ENCODE measurements at regions not wholly inside any gene's neighbourhood (a gene's known extent, or its start where the extent isn't known, plus 50 kb on each side); places are given as distances from the start of the nearest gene placed in this dataset.

- Mint-ChIP-seq H3K27ac (no peak overlapping the region), H3K9me3 (no peaks in the 10 kb centered on the region), H3K36me3 (ENCODE audit: low read depth) (no peaks in the 10 kb centered on the region), H3K4me1 (peaks cover 29% of the 10 kb centered on the region), H3K27me3 (ENCODE audit: insufficient read depth) (peaks cover 60% of the 10 kb centered on the region), H3K4me3 (no peak overlapping the region)
- no peaks in the 10 kb centered on the region for H3K4me1 ChIP-seq (ENCODE audit: control insufficient read depth, insufficient read depth, low read length)
- peaks cover 6% of the 10 kb centered on the region for H3K9me3 ChIP-seq (ENCODE audit: control insufficient read depth, low read length)
- H3K9ac ChIP-seq (ENCODE audit: extremely low read depth, low read length, poor library complexity, severe bottlenecking), result no peak overlapping the region
- DNase-seq, result no peak
- no peaks in the 10 kb centered on the region for H3K36me3 ChIP-seq (ENCODE audit: control insufficient read depth, insufficient read depth, low read length)
- H3K4me3 ChIP-seq (ENCODE audit: low read length), result no peak overlapping the region
- H3K27ac ChIP-seq (ENCODE audit: low read depth, low read length), result no peak overlapping the region
- 20% methylated on average over 1 of the region's 1 CpG; no CpG with 5 or more reads in 1 of the 2 experiments for WGBS, 2 experiments (ENCODE audit: insufficient coverage in 1 of 2, insufficient read length in 1 of 2)
- H3K27me3 ChIP-seq (ENCODE audit: control insufficient read depth, insufficient read depth, low read length, poor library complexity, severe bottlenecking), result peaks cover 16% of the 10 kb centered on the region
- TF ChIP-seq CTCF (conservative IDR thresholded peaks at IDR 0.05), result no peak
Observed at GRCh38 chr7:115230882-115231571, 309.1 kb downstream of the MDFIC start.

DNA sequence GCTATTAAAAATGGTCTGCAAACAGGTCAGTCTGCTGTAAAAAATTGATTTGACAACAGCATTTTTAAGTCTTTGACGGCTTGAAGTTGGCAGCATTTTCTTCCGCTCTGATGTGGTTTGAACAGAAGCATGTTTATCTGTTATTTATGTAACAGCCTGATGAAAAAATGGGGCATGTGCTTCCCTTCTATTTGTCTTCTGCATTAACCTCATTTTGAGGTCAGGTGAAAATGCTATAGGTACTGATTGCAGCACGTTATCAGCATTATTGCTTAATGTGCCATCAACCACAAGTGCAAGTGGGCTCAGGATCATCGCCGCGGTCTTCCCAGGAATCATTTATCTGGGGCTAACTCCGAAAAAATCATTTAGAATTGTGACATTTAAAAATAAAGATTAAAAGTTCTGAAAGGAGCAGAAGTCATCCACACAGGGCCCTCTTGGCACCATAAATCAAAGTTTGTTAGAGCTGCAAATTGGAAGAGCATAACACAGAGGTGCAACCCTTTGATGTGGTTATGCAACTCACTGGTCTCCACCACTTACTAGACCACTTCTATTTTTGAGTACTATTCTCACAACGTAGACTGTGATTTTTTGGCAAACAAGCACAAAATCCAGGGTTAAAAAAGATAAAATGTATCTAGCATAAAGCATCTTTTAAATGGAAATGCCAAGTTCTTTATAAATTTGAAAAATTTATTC is 307.7 kb downstream of the MDFIC start:
- Histone ChIP-seq H3K9ac (ENCODE audit: extremely low read depth, low read length, poor library complexity, severe bottlenecking) (no peak overlapping the region), H3K4me1 (ENCODE audit: control insufficient read depth, insufficient read depth, low read length) (no peaks in the 10 kb centered on the region), H3K4me3 (ENCODE audit: low read length) (no peak overlapping the region), H3K27me3 (ENCODE audit: control insufficient read depth, insufficient read depth, low read length, poor library complexity, severe bottlenecking) (peaks cover 16% of the 10 kb centered on the region), H3K27ac (ENCODE audit: low read depth, low read length) (no peak overlapping the region), H3K9me3 (ENCODE audit: control insufficient read depth, low read length) (no peaks in the 10 kb centered on the region), H3K36me3 (ENCODE audit: control insufficient read depth, insufficient read depth, low read length) (no peaks in the 10 kb centered on the region)
- H3K9me3 Mint-ChIP-seq, result no peaks in the 10 kb centered on the region
- 92% methylated on average over 2 to 8 of the region's 8 CpGs for WGBS, 2 experiments (ENCODE audit: insufficient coverage in 1 of 2, insufficient read length in 1 of 2)
- H3K4me3 Mint-ChIP-seq, result no peak overlapping the region
- H3K4me1 Mint-ChIP-seq, result peaks cover 43% of the 10 kb centered on the region
- no peak overlapping the region for H3K27ac Mint-ChIP-seq
- no peak for DNase-seq
- no peak for TF ChIP-seq CTCF (conservative IDR thresholded peaks at IDR 0.05)
- no peaks in the 10 kb centered on the region for H3K36me3 Mint-ChIP-seq (ENCODE audit: low read depth)
- H3K27me3 Mint-ChIP-seq (ENCODE audit: insufficient read depth), result peaks cover 69% of the 10 kb centered on the region

DNA sequence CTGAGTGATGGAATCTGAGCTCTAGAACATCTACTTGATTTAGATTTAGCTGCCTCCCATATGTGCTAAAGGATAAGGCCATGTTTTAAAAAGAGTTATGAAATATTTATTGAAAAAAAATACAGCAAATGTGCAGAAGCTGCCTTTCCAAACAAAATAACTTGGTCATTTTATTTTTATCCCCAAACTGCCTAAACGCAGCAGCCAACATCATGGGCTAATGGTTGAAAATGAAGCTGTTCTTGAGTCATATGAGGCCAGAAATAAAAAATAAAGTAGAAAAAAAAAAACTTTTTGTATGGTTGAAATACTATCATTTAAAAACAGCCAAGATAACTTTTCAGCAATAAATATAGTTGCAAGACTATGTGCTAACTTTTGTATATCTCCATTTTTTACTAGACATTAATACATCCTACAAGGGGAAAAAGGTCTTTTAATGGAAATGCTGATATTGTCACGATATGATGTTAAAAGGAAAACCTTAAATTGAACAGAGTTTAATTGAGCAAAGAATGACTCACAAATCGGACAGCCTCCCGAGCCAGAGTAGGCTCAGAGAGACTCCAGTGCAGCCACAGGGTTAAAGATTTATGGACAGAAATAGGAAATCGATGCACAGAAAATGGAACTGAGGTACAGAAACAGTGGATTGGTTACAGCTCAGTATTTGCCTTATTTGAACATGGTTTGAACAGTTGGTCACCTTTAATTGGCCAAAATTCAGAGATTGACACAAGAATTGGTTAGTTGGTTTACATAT is 305.8 kb downstream of the MDFIC start:
- peaks cover 16% of the 10 kb centered on the region for H3K27me3 ChIP-seq (ENCODE audit: control insufficient read depth, insufficient read depth, low read length, poor library complexity, severe bottlenecking)
- no peaks in the 10 kb centered on the region for H3K9me3 Mint-ChIP-seq
- H3K9ac ChIP-seq (ENCODE audit: extremely low read depth, low read length, poor library complexity, severe bottlenecking), result no peak overlapping the region
- H3K9me3 ChIP-seq (ENCODE audit: control insufficient read depth, low read length), result no peaks in the 10 kb centered on the region
- H3K4me3 ChIP-seq (ENCODE audit: low read length), result no peak overlapping the region
- no peak overlapping the region for H3K27ac ChIP-seq (ENCODE audit: low read depth, low read length)
- H3K4me3 Mint-ChIP-seq, result no peak overlapping the region
- TF ChIP-seq CTCF (conservative IDR thresholded peaks at IDR 0.05), result no peak
- peaks cover 51% of the 10 kb centered on the region for H3K4me1 Mint-ChIP-seq
- no peaks in the 10 kb centered on the region for H3K36me3 Mint-ChIP-seq (ENCODE audit: low read depth)
- H3K27ac Mint-ChIP-seq, result no peak overlapping the region
- no peaks in the 10 kb centered on the region for H3K36me3 ChIP-seq (ENCODE audit: control insufficient read depth, insufficient read depth, low read length)
- no peaks in the 10 kb centered on the region for H3K4me1 ChIP-seq (ENCODE audit: control insufficient read depth, insufficient read depth, low read length)
- peaks cover 77% of the 10 kb centered on the region for H3K27me3 Mint-ChIP-seq (ENCODE audit: insufficient read depth)
- DNase-seq, result no peak
- 92 to 94% methylated on average over 4 to 5 of the region's 5 CpGs for WGBS, 2 experiments (ENCODE audit: insufficient coverage in 1 of 2, insufficient read length in 1 of 2)

Measured in endodermal cell (in vitro differentiated cells).